HG03354 (cell line): ENCODE measurements at regions not wholly inside any gene's neighbourhood (a gene's known extent, or its start where the extent isn't known, plus 50 kb on each side); places are given as distances from the start of the nearest gene placed in this dataset.
"Not testable (repeated sequence)": the region's sequence is repeated elsewhere in the genome, so short reads cannot be mapped to it uniquely, and the experiment has no call there.

Source experiments
- ATAC-seq: cut with Tn5 transposase; IDR thresholded peaks from one replicate; pipeline ENCODE4 v1.9.1; 2021; ENCODE audit warnings: mild to moderate bottlenecking; ENCODE audit not compliant: unreplicated experiment, poor library complexity, severe bottlenecking

- no peak for ATAC-seq
Measured at GRCh38 chr1:118828038-118828437, 160.1 kb downstream of the TBX15 start.

- ATAC-seq, result no peak
Measured at GRCh38 chr1:118827636-118828035, 160.5 kb downstream of the TBX15 start.

GRCh38 chr1:118827207-118827606 is 160.9 kb downstream of the TBX15 start:
- no peak for ATAC-seq

- no peak for ATAC-seq
Measured at GRCh38 chr1:118826669-118827068, 161.5 kb downstream of the TBX15 start.

- ATAC-seq, result no peak
Measured at GRCh38 chr1:118825619-118826018, 162.5 kb downstream of the TBX15 start.

DNA sequence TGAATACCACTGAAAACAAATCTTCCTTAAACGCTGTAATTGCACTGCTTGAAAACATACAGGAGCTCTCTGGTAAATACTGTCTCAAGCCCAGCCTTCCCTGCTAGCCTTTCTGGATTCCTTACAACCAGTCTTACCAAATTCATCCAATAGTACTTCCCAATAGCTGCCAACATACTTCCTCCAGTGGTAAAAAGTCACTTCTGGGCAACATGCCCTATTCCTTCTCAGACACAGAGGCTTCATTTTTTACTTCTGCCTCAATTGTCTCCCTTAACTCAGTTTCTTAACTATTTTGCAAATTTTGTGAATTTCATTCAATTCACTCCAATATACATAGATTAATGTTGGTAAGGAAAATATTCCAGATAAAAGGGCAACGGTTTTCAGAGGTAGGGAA is 166.3 kb downstream of the TBX15 start:
- ATAC-seq, result no peak

DNA sequence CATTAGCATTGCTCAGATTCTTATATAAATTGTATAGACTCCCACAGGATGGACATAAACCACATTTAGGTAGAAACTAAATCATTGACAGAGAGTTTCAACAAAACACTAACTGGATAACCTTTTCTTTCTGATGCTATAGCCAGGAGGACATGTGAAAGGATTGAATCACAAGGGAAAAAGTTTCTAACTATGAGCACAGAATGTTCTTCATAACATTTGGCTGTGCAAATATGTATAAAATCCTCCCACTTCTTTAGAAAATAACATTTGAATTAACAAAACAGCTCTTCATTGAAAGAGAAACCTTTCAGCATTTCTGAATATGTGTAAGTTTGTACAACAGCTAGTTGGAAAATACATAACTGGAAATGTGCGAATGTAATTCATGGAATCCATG is 167.3 kb downstream of the TBX15 start:
- ATAC-seq, result no peak

DNA sequence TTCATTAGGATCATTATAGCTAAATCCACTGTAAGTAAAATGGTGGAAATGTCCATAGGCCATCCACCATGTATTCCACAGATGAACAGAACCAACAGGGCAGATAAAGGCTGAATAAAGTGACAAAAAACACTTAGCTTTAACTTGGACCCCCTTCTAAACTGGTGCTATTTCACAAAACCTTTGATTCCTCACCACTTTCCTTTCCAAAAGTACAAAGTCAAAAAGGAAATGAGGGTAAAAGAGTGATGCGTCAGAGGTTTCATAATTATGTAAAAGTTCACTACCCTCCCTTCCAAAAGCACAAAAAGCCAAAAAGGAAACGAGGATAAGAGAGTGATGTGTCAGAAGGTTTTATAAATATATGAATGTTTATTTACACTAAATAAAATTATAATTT is 172.2 kb downstream of the TBX15 start:
- no peak for ATAC-seq

GRCh38 chr1:118812555-118812954 is 175.6 kb downstream of the TBX15 start:
- no peak for ATAC-seq

GRCh38 chr1:118811156-118811555 is 177.0 kb downstream of the TBX15 start:
- ATAC-seq, result no peak

GRCh38 chr1:118809586-118809985 is 178.6 kb downstream of the TBX15 start:
- ATAC-seq, result no peak

GRCh38 chr1:118803128-118803527 is 185.0 kb downstream of the TBX15 start:
- not testable (repeated sequence) for ATAC-seq

GRCh38 chr1:118791094-118791691 is 196.9 kb downstream of the TBX15 start:
- no peak for ATAC-seq

DNA sequence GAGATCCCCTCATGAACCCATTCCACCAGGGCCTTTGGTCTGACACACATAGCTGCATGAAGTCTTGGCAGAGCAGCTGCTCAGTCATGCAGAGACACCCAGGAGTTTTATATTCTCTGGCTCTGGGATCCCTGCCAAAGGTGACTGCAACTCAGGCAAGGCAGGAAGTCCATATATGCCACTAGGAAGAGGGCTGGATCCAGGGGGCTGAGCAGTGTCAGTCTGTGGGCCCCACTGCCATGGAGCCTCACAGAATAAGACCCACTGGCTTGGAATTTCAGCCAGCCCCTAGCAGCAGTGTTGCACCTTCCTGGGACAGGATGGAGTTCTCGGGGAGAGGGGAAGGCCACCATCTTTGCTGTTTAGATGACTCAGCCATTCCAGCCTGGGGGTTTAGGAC is 199.7 kb downstream of the TBX15 start:
- ATAC-seq, result no peak

DNA sequence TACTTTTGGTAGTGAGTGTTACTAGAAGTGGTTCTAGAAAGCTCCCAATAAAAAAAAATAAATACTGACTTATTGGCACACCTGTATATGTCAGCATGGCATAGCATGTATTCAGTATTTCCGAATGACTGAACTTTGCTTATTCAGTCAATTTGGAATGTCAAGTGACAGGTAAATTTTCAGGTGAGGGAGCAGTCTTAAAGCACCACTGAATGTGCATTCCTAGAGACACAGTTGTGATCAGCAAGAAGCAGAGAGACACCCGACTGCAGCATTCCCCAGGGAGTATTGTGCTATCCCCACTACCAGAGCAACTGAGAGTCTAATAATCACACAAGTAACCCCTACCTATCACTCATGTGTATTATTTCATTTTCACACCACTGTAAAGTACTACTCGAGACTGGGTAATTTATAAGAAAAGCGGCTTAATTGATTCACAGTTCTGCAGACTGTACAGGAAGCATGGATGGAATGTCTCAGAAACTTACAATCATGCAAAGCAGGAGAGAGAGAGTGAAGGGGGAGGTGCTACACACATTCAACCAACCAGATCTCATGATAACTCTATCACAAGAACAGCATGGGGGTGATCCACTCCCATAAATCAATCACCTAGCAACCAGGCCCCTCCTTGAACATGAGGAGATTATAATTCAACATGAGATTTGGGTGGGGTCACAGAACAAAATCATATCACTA is 201.5 kb downstream of the TBX15 start:
- ATAC-seq, result no peak

- no peak for ATAC-seq
Measured at GRCh38 chr1:118785246-118785645, 202.9 kb downstream of the TBX15 start.

DNA sequence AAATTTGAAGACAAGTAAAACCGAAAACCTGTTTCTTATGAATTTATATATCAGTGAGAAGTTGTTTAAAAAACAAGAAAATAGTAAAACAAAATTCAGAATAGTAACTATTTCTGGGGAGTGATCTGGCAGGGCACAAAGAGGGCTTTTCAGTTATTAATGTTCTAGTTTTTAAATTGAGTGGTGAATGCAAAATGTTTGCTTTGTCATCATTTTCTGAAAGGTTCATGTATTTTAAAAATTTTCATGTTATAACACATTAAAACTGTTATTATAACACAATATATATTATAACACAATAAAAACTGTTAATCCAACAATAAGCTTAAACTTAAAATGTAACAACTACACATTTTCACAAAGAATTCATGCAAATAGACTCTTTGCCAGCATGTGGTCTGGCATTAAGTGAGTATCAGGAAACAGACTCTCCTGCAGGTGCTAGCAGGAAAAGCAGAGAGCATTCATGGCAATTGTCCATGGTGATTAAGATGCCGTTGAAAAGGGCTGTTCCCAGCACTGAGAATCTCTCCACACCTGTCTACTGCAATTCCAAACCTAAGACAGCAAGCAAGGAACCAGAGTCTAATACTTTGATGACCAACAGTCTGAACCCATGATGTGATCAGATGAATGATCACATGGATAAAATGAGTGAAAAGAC is 204.9 kb downstream of the TBX15 start:
- no peak for ATAC-seq

- ATAC-seq, result no peak
Measured at GRCh38 chr1:118773656-118774055, 214.5 kb downstream of the TBX15 start.

DNA sequence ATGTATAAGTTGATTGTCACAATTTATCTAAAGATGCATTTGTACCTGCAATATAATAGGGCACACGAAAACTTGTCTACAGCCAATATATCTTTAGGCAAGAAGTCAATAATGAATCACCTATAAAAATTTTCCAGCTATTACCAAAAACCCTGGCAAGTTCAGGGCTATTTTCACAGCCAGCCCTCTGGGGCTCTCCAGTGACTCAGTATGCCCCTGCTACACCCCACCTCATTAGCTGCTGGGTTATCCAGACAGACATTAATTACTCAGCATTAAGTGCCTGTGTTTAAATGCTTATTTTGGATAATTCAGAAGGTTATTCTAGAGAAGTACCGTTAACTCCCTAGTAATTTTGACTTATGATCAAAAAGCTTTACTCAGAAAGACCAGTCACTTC is 220.2 kb downstream of the TBX15 start:
- ATAC-seq, result no peak

DNA sequence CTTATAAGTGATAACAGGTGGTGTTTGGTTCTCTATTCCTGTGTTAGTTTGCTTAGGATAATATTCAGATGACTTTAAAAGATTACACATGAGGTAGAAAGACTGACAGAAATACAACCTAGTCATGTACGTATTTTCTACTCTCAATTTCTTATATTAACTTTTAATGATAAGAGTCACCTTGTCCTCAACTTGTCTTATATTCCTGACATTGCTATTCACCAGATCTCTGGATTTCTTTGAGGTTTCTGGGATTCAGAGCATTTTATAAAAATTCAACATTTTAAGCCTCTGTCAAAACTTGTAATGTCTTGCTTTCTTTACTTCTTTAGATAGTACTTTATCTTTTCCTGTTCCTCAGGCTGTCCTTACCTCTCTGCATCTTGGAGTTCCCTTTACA is 234.2 kb downstream of the TBX15 start:
- ATAC-seq, result no peak

GRCh38 chr1:118751166-118751565 is 237.0 kb downstream of the TBX15 start:
- ATAC-seq, result no peak
